Thyroid gland (tissue), 4 donors: ENCODE measurements at regions not wholly inside any gene's neighbourhood (a gene's known extent, or its start where the extent isn't known, plus 50 kb on each side); places are given as distances from the start of the nearest gene placed in this dataset.

Experiments
- POLR2A ChIP-seq, 2 donors: fragments of 450-650 bp; IDR thresholded peaks; one replicate each; pipeline ENCODE4 v1.6.1; 2017; ENCODE audit warnings: antibody characterized with exemption in 2 of 2, mild to moderate bottlenecking in 2 of 2, moderate library complexity in 1 of 2
- TF ChIP-seq, protein P1 (sequence below), 6 experiments: fragments of 200-600 bp in 3 of 6; fragments of 450-650 bp in 3 of 6; sonication (generic) in 3 of 6; IDR thresholded peaks; one replicate each; pipeline ENCODE4 v1.5.1; 2016 to 2019; ENCODE audit warnings: antibody characterized with exemption in 6 of 6, mild to moderate bottlenecking in 2 of 6, inconsistent platforms in 1 of 6, moderate library complexity in 1 of 6

- TF ChIP-seq, protein P1, sequence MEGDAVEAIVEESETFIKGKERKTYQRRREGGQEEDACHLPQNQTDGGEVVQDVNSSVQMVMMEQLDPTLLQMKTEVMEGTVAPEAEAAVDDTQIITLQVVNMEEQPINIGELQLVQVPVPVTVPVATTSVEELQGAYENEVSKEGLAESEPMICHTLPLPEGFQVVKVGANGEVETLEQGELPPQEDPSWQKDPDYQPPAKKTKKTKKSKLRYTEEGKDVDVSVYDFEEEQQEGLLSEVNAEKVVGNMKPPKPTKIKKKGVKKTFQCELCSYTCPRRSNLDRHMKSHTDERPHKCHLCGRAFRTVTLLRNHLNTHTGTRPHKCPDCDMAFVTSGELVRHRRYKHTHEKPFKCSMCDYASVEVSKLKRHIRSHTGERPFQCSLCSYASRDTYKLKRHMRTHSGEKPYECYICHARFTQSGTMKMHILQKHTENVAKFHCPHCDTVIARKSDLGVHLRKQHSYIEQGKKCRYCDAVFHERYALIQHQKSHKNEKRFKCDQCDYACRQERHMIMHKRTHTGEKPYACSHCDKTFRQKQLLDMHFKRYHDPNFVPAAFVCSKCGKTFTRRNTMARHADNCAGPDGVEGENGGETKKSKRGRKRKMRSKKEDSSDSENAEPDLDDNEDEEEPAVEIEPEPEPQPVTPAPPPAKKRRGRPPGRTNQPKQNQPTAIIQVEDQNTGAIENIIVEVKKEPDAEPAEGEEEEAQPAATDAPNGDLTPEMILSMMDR (IDR thresholded peaks at IDR 0.05), result no peak
- no peak for TF ChIP-seq POLR2A (IDR thresholded peaks at IDR 0.05)
These were observed 166.8 kb upstream of the CAMK1G start for GRCh38 chr1:209416716-209417115.
